RWPE1 (cell line): ENCODE measurements at regions not wholly inside any gene's neighbourhood (a gene's known extent, or its start where the extent isn't known, plus 50 kb on each side); places are given as distances from the start of the nearest gene placed in this dataset.

ENCODE experiments used
- CTCF ChIA-PET: fragments of 350-600 bp; sonication (Branson Sonifier 250); formaldehyde crosslinking; extraction: SDS; loops from one replicate; lab custom pipeline; 2021; lab: Yijun Ruan, JAX
- POLR2A ChIA-PET: fragments of 400-600 bp; formaldehyde crosslinking; extraction: SDS; loops from one replicate; lab custom pipeline; 2020; ENCODE audit warnings: antibody characterized with exemption; ENCODE audit not compliant: low non-redundant PET; lab: Yijun Ruan, JAX
- DNase-seq: peaks from one replicate; pipeline ENCODE4 v3.0.0; 2012; ENCODE audit warnings: low spot score
- H3K27ac ChIP-seq: fragments of 450-650 bp; 2 replicates; pipeline ENCODE4 v1.5.1; 2017
- CTCF ChIP-seq: fragments of 450-650 bp; conservative IDR thresholded peaks from 2 replicates; pipeline ENCODE4 v1.5.1; 2017; ENCODE audit warnings: low read depth, mild to moderate bottlenecking

DNA sequence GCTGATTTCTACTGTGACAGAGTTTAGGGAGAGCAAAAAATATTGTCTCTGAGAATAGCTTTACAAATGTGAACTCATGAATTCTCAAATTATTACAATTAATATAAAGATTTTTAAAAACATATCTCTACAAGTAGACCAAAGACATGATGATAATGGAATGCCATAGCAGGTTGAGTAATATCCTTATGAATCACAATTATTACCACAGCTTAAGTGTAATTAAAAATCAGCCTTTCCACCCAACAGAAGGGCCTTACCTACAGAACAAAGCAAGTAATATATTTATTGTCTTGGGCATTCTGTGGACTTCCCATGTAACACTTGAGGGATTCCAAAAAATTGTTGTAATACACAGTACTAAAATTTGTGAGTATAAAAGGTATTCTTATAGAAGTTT is 1099.6 kb upstream of the GJE1 start:
- POLR2A ChIA-PET, result no interaction called here
- peak; percentile 20 for DNase-seq
- CTCF ChIA-PET, result interaction anchor here (0.9 kb wide), 1 partner anchor 8 kb away, joined by 3 read pairs; no protein-coding TSS in a partner anchor
- no peak overlapping the region for H3K27ac ChIP-seq
- TF ChIP-seq CTCF, result no peak

DNA sequence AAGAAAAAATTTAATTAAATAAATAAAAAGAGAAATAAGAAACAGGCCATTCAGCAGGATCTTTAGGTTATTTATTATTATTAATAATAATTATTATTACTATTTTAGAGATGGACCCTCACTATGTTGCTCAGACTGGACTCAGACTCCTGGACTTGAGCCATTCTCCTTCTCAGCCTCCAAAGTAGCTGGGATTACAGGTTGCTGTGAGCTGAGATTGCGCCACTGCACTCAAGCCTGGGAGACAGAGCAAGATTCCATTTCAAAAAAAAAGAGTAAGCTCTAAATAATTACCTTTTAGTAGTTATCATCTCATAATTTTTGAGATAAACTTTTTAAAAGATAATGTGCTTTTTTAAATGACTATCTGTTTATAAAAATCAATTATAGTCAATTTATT is 1102.8 kb upstream of the GJE1 start:
- TF ChIP-seq CTCF, result no peak
- POLR2A ChIA-PET, result no interaction called here
- H3K27ac ChIP-seq, result no peak overlapping the region
- DNase-seq, result no peak
- CTCF ChIA-PET, result interaction anchor here (0.7 kb wide), 1 partner anchor 11 kb away, joined by 3 read pairs; no protein-coding TSS in a partner anchor

- no peak for TF ChIP-seq CTCF
- DNase-seq, result no peak
- H3K27ac ChIP-seq, result no peak overlapping the region
- CTCF ChIA-PET, result no interaction called here
- POLR2A ChIA-PET, result no interaction called here
Observed at GRCh38 chr6:141028791-141029280, 1103.9 kb upstream of the GJE1 start.

DNA sequence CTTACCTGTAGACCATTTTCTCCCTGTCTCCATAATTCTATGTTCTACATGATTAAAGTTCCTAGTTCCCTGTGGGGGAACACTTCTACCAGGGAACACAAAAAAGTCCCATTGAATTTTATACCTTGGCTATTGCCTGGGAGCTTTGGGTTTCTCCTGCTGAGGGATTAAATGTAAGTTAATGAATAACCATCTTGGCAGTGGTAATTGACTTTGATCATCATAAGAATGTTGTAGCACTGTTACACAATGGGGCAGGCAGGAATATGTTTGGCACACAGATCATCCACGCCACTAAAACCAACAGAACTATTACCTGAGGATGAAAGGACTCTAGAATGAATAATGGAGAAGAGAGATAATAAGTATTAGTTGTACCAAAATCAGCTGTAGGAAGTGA is 1106.2 kb upstream of the GJE1 start:
- POLR2A ChIA-PET, result no interaction called here
- TF ChIP-seq CTCF, result no peak
- DNase-seq, result no peak
- no peak overlapping the region for H3K27ac ChIP-seq
- CTCF ChIA-PET, result no interaction called here

DNA sequence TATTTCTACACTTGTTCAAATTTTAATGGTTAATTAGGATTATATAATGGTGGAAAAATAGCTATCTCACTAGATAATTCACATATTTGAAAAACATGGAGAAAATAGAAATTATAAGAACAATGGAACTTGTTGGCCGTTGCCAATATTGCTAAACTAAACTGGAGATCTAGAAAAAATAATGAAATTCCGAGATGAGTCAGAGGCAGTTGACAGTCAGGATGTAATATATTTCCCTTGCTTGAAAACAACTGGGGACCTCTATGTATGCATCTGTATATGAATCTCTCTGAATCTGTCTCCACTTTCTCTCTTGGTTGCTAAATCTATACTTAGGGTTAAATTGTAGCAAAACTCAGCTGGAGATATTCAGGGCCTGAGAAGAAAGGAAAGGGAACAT is 1108.2 kb upstream of the GJE1 start:
- TF ChIP-seq CTCF, result no peak
- H3K27ac ChIP-seq, result no peak overlapping the region
- CTCF ChIA-PET, result interaction anchor here (0.9 kb wide), 1 partner anchor 8 kb away, joined by 3 read pairs; no protein-coding TSS in a partner anchor
- no peak for DNase-seq
- POLR2A ChIA-PET, result no interaction called here

DNA sequence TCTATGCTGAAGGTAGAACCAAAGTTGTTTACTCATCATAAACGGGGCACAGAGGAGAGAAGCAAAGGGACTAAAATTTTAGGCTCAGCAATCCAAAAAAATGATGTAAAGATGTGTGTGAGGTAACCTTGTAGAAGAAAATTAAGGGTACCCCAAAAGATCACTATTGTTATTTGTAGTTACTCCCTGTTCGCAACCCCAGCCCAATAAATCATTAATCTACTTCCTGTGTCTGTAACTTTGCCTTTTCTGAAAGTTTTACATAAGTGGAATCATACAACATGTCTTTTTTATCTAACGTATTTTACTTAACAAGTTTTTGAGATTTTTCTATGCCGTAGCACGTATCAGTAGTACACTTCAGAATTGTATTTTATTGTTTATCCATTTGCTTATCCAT is 1114.8 kb upstream of the GJE1 start:
- ChIA-PET CTCF (interaction anchor here (0.8 kb wide), 1 partner anchor 8 kb away, joined by 4 read pairs; no protein-coding TSS in a partner anchor), POLR2A (no interaction called here)
- no peak for TF ChIP-seq CTCF
- no peak for DNase-seq
- no peak overlapping the region for H3K27ac ChIP-seq

- no peak for DNase-seq
Observed at GRCh38 chr6:141000917-141001316, 1131.8 kb upstream of the GJE1 start.

More at GRCh38 chr6:141000917-141001316, 1131.8 kb upstream of the GJE1 start:
- CTCF ChIA-PET, result no interaction called here
- TF ChIP-seq CTCF, result no peak
- POLR2A ChIA-PET, result no interaction called here
- no peak overlapping the region for H3K27ac ChIP-seq
